HTR-8/SVneo (cell line): ENCODE measurements at regions not wholly inside any gene's neighbourhood (a gene's known extent, or its start where the extent isn't known, plus 50 kb on each side); places are given as distances from the start of the nearest gene placed in this dataset.
"Not testable (repeated sequence)": the region's sequence is repeated elsewhere in the genome, so short reads cannot be mapped to it uniquely, and the experiment has no call there.

Experiments
- DNase-seq: peaks from one replicate; pipeline ENCODE4 v3.0.0; 2011; ENCODE audit warnings: low spot score, mixed read lengths; ENCODE audit not compliant: insufficient read length
- FAIRE-seq: peaks from 2 replicates; lab custom pipeline; 2011; peaks lifted over from hg19 to GRCh38; lab: Jason Lieb, UNC

GRCh38 chr15:81751256-81751655 lies 294.6 kb downstream of the MEX3B start:
- DNase-seq, result no peak
- no peak for FAIRE-seq

GRCh38 chr15:81749716-81750375 lies 296.0 kb downstream of the MEX3B start:
- FAIRE-seq, result no peak
- no peak for DNase-seq

GRCh38 chr15:81747482-81747881 lies 298.3 kb downstream of the MEX3B start:
- DNase-seq (no peak), FAIRE-seq (no peak)

GRCh38 chr15:81747026-81747425 lies 298.8 kb downstream of the MEX3B start:
- no peak for FAIRE-seq
- no peak for DNase-seq

- FAIRE-seq, result no peak
- no peak for DNase-seq
Measured at GRCh38 chr15:81744364-81744763, 301.5 kb downstream of the MEX3B start.

- FAIRE-seq (no peak), DNase-seq (no peak)
Measured at GRCh38 chr15:81740416-81740815, 305.4 kb downstream of the MEX3B start.

GRCh38 chr15:81729340-81729739 lies 316.5 kb downstream of the MEX3B start:
- FAIRE-seq, result no peak
- no peak for DNase-seq

GRCh38 chr15:81728726-81729125 lies 317.1 kb downstream of the MEX3B start:
- no peak for FAIRE-seq

GRCh38 chr15:81725590-81725989 lies 320.2 kb downstream of the MEX3B start:
- FAIRE-seq (no peak), DNase-seq (no peak)

More at GRCh38 chr15:81728726-81729125, 317.1 kb downstream of the MEX3B start:
- no peak for DNase-seq

GRCh38 chr15:81724536-81724935 lies 321.3 kb downstream of the MEX3B start:
- DNase-seq (no peak), FAIRE-seq (no peak)

GRCh38 chr15:81723701-81724100 lies 322.1 kb downstream of the MEX3B start:
- DNase-seq (no peak), FAIRE-seq (no peak)

GRCh38 chr15:81723113-81723651 lies 322.6 kb downstream of the MEX3B start:
- DNase-seq (no peak), FAIRE-seq (no peak)

GRCh38 chr15:81716468-81716867 lies 329.4 kb downstream of the MEX3B start:
- not testable (repeated sequence) for FAIRE-seq, DNase-seq

- no peak for DNase-seq
Measured at GRCh38 chr15:81710328-81710727, 335.5 kb downstream of the MEX3B start.

GRCh38 chr15:81706816-81707346 lies 332.9 kb upstream of the TMC3 start:
- DNase-seq, FAIRE-seq: not testable (repeated sequence)

More at GRCh38 chr15:81710328-81710727, 335.5 kb downstream of the MEX3B start:
- no peak for FAIRE-seq

- not testable (repeated sequence) for DNase-seq
Measured at GRCh38 chr15:81705727-81706126, 331.7 kb upstream of the TMC3 start.

GRCh38 chr15:81686021-81686420 lies 312.0 kb upstream of the TMC3 start:
- FAIRE-seq, result no peak
- no peak for DNase-seq

More at GRCh38 chr15:81705727-81706126, 331.7 kb upstream of the TMC3 start:
- FAIRE-seq, result not testable (repeated sequence)

GRCh38 chr15:81685237-81685636 lies 311.2 kb upstream of the TMC3 start:
- FAIRE-seq (no peak), DNase-seq (no peak)

GRCh38 chr15:81680829-81681228 lies 306.8 kb upstream of the TMC3 start:
- no peak for FAIRE-seq

GRCh38 chr15:81666839-81667238 lies 292.8 kb upstream of the TMC3 start:
- DNase-seq, result no peak
- no peak for FAIRE-seq

More at GRCh38 chr15:81680829-81681228, 306.8 kb upstream of the TMC3 start:
- no peak for DNase-seq

- no peak for DNase-seq
- no peak for FAIRE-seq
Measured at GRCh38 chr15:81660976-81661375, 287.0 kb upstream of the TMC3 start.

- DNase-seq (no peak), FAIRE-seq (no peak)
Measured at GRCh38 chr15:81653259-81653658, 279.2 kb upstream of the TMC3 start.
